Keratinocyte (primary cell): ENCODE measurements at regions not wholly inside any gene's neighbourhood (a gene's known extent, or its start where the extent isn't known, plus 50 kb on each side); places are given as distances from the start of the nearest gene placed in this dataset.

Source experiments
- DNase-seq: peaks from one replicate; pipeline ENCODE4 v3.0.0-alpha.2; 2011; ENCODE audit warnings: low read depth, missing footprints, low spot score
- FAIRE-seq: peaks from 2 replicates; lab custom pipeline; 2011; peaks lifted over from hg19 to GRCh38; lab: Jason Lieb, UNC
- H2AFZ ChIP-seq: 2 replicates; pipeline ENCODE4 v1.6.0; 2012; ENCODE audit warnings: low read length, control low read depth, inconsistent platforms; ENCODE audit not compliant: control insufficient read depth
- H3K27ac ChIP-seq: 2 replicates; pipeline ENCODE4 v1.5.1; 2011; ENCODE audit warnings: low read length; ENCODE audit not compliant: control insufficient read depth, insufficient read depth
- H3K27me3 ChIP-seq: 3 replicates; pipeline ENCODE4 v1.6.0; 2011; ENCODE audit warnings: low read length; ENCODE audit not compliant: control insufficient read depth, insufficient read depth; ENCODE audit errors: extremely low read depth
- H3K36me3 ChIP-seq, 2 experiments: 2 replicates in 1 of 2; 3 replicates in 1 of 2; pipeline ENCODE4 v1.5.1; 2011; ENCODE audit warnings: low read length in 2 of 2, mild to moderate bottlenecking in 1 of 2; ENCODE audit not compliant: control insufficient read depth in 2 of 2, insufficient read depth in 2 of 2; ENCODE audit errors: extremely low read depth in 1 of 2
- H3K4me1 ChIP-seq: 3 replicates; pipeline ENCODE4 v1.5.1; 2011; ENCODE audit warnings: low read length; ENCODE audit not compliant: control insufficient read depth, insufficient read depth; ENCODE audit errors: extremely low read depth
- H3K4me2 ChIP-seq: 3 replicates; pipeline ENCODE4 v1.6.0; 2011; ENCODE audit warnings: low read depth, low read length; ENCODE audit not compliant: control insufficient read depth, insufficient read depth; ENCODE audit errors: extremely low read depth
- H3K4me3 ChIP-seq, 3 experiments: fragments of 200-600 bp in 1 of 3; sonication (generic) in 1 of 3; 2 replicates in 2 of 3; 3 replicates in 1 of 3; pipeline ENCODE4 v1.5.1; 2011 to 2016; ENCODE audit warnings: low read length in 3 of 3, mild to moderate bottlenecking in 3 of 3, control low read depth in 2 of 3, inconsistent platforms in 1 of 3, low read depth in 1 of 3, mixed read lengths in 1 of 3, mixed run types in 1 of 3, moderate library complexity in 1 of 3; ENCODE audit not compliant: control insufficient read depth in 2 of 3, insufficient read depth in 2 of 3; ENCODE audit errors: extremely low read depth in 1 of 3
- H3K79me2 ChIP-seq: 2 replicates; pipeline ENCODE4 v1.6.0; 2012; ENCODE audit warnings: low read length; ENCODE audit not compliant: control insufficient read depth, insufficient read depth
- H3K9ac ChIP-seq: 3 replicates; pipeline ENCODE4 v1.6.0; 2011; ENCODE audit warnings: low read length; ENCODE audit not compliant: control insufficient read depth, insufficient read depth; ENCODE audit errors: extremely low read depth
- H3K9me1 ChIP-seq: 3 replicates; pipeline ENCODE4 v1.6.0; 2011; ENCODE audit warnings: low read length; ENCODE audit not compliant: control insufficient read depth, insufficient read depth; ENCODE audit errors: extremely low read depth
- H3K9me3 ChIP-seq: 2 replicates; pipeline ENCODE4 v1.5.1; 2012; ENCODE audit warnings: low read depth, low read length; ENCODE audit not compliant: control insufficient read depth
- H4K20me1 ChIP-seq: 3 replicates; pipeline ENCODE4 v1.6.0; 2011; ENCODE audit warnings: low read length; ENCODE audit not compliant: control insufficient read depth, insufficient read depth; ENCODE audit errors: extremely low read depth
- EZH2 ChIP-seq: IDR thresholded peaks from one replicate; pipeline ENCODE4 v1.6.1; 2012; ENCODE audit warnings: inconsistent platforms, mild to moderate bottlenecking, low read length, moderate library complexity
- dilution Hi-C: fragments of 300-500 bp; cut with MboI; formaldehyde crosslinking; loops from one replicate; pipeline ENCODE4 v1.7.0; 2020; ENCODE audit warnings: low sequenced_read_pairs; ENCODE audit not compliant: extremely low pct_ligation_motif_present
- TF ChIP-seq, protein P1 (sequence below), 3 experiments: IDR thresholded peaks in 1 of 3; conservative IDR thresholded peaks in 1 of 3; optimal IDR thresholded peaks in 1 of 3; 2 replicates in 2 of 3; 3 replicates in 1 of 3; pipeline versions ENCODE3 to v1.5.1; 2011; ENCODE audit warnings: low read length in 3 of 3, mild to moderate bottlenecking in 3 of 3, moderate library complexity in 2 of 3, control low read depth in 1 of 3, inconsistent platforms in 1 of 3; ENCODE audit not compliant: insufficient read depth in 2 of 3; ENCODE audit errors: extremely low read depth in 1 of 3

DNA sequence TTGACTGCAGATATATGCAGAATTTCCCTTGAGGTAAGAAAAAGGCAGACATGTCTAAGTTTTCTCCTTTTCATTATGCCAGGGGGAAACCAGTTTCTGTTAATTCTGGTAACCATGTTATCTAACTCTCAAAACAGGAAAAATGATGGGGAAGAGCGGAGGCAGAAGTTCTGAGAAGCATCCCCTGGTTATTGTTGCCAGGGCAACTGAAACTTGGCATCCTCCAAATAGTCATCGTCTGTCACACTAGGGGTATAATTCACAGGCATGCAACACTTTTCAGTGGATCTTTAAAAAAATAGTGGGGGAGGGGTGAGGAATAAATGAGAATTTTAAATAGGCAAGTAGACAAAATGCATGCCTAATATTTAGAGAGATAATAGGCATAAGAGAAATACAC, 715.3 kb upstream of the CXADR start:
- Histone ChIP-seq H3K27ac (no peak overlapping the region), H4K20me1 (no peaks in the 10 kb centered on the region), H3K4me1 (no peaks in the 10 kb centered on the region), H3K4me3 (no peak overlapping the region), H3K36me3 (no peaks in the 10 kb centered on the region), H3K27me3 (no peaks in the 10 kb centered on the region), H3K4me2 (no peak overlapping the region), H3K79me2 (no peaks in the 10 kb centered on the region), H3K9ac (no peak overlapping the region), H3K9me1 (no peaks in the 10 kb centered on the region), H2AFZ (no peak overlapping the region), H3K9me3 (no peaks in the 10 kb centered on the region)
- dilution Hi-C loops = no loop called here
- FAIRE-seq = no peak
- no peak for DNase-seq
- no peak for TF ChIP-seq EZH2
- TF ChIP-seq, protein P1, sequence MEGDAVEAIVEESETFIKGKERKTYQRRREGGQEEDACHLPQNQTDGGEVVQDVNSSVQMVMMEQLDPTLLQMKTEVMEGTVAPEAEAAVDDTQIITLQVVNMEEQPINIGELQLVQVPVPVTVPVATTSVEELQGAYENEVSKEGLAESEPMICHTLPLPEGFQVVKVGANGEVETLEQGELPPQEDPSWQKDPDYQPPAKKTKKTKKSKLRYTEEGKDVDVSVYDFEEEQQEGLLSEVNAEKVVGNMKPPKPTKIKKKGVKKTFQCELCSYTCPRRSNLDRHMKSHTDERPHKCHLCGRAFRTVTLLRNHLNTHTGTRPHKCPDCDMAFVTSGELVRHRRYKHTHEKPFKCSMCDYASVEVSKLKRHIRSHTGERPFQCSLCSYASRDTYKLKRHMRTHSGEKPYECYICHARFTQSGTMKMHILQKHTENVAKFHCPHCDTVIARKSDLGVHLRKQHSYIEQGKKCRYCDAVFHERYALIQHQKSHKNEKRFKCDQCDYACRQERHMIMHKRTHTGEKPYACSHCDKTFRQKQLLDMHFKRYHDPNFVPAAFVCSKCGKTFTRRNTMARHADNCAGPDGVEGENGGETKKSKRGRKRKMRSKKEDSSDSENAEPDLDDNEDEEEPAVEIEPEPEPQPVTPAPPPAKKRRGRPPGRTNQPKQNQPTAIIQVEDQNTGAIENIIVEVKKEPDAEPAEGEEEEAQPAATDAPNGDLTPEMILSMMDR (optimal IDR thresholded peaks at IDR 0.05 in 1 of 3, IDR thresholded peaks at IDR 0.05 in 1 of 3, conservative IDR thresholded peaks at IDR 0.05 in 1 of 3; ENCODE audit: extremely low read depth in 1 of 3, insufficient read depth in 2 of 3, low read length in 3 of 3) = no peak

DNA sequence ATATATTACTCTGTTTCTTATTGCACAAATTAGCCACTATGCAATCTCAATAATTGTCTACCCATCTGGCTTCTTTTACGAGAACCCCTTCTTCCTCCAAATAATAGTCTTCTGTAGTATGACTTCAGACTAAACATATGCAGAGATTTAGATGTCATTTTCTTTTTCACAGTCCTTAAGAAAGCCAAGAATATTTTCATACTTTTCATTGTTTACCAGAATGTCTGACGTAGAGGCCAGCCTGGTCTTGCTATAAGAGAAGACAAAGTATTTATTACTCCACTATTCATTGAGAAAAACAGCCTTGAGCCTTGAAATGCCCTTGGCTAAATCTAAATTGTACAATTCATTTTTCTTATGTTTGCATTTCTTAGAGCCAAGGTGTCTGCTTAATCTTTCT, 714.9 kb upstream of the CXADR start:
- dilution Hi-C loops = no loop called here
- FAIRE-seq (no peak), DNase-seq (no peak)
- H4K20me1 ChIP-seq = no peaks in the 10 kb centered on the region
- TF ChIP-seq, protein P1 (optimal IDR thresholded peaks at IDR 0.05 in 1 of 3, IDR thresholded peaks at IDR 0.05 in 1 of 3, conservative IDR thresholded peaks at IDR 0.05 in 1 of 3; ENCODE audit: extremely low read depth in 1 of 3, insufficient read depth in 2 of 3, low read length in 3 of 3) = no peak
- TF ChIP-seq EZH2 = no peak
- no peaks in the 10 kb centered on the region for H3K9me3 ChIP-seq
- no peaks in the 10 kb centered on the region for H3K27me3 ChIP-seq
- H3K79me2 ChIP-seq = no peaks in the 10 kb centered on the region
- H2AFZ ChIP-seq = no peak overlapping the region
- H3K9me1 ChIP-seq = no peaks in the 10 kb centered on the region
- no peaks in the 10 kb centered on the region for H3K36me3 ChIP-seq
- H3K4me1 ChIP-seq = no peaks in the 10 kb centered on the region
- no peak overlapping the region for H3K4me3 ChIP-seq
- no peak overlapping the region for H3K9ac ChIP-seq
- no peak overlapping the region for H3K27ac ChIP-seq
- no peak overlapping the region for H3K4me2 ChIP-seq
